ENCODE measurements at regions not wholly inside any gene's neighbourhood (a gene's known extent, or its start where the extent isn't known, plus 50 kb on each side); places are given as distances from the start of the nearest gene placed in this dataset.

DNA sequence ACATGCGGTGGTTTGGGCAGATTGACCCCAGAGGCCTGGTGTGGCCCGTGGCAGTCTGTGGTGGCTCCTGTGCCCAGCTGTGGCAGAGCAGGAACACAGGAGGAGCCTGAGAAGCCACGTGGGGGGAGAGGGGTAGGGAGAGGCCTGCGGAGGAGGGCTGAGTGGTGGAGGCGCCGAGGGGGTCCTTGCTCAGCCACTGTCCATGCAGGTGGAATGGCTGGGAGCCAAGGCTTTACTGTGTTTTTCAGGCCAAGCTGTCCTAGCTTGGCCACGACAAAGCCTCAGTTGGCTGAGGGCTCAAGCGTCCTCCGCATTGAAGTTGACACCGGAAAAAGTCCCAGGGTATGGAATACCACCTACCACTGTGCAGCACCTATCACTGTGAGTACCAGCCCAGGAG lies 107.0 kb downstream of the VEGFA start:
- Mint-ChIP-seq H3K36me3 (ENCODE audit: low read depth) (no peaks in the 10 kb centered on the region), H3K9me3 (no peaks in the 10 kb centered on the region), H3K4me3 (no peak overlapping the region), H3K27ac (no peak overlapping the region), H3K27me3 (ENCODE audit: low read depth) (no peaks in the 10 kb centered on the region), H3K4me1 (ENCODE audit: low read depth) (no peaks in the 10 kb centered on the region)

DNA sequence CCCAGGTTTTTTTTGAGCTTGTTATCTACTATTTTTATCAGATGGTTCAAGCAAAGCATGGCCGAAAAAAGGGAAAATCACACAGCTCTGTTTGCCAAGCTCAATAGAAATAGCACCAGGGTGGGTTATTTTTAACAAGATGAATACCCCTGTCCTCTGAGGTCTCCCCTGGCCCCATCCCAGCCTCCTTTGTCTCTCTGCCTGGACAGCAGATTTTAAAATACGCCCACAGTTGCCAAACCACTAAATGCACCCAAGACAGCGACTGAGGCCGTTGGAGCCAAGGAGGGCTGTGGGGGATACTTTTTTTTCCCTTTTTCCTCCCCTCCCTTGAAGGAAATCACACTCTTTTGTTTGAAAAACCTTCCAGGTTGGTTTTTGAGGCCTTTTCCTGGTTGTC lies 106.6 kb downstream of the VEGFA start:
- Mint-ChIP-seq H3K36me3 (ENCODE audit: low read depth) (no peaks in the 10 kb centered on the region), H3K27me3 (ENCODE audit: low read depth) (no peaks in the 10 kb centered on the region), H3K27ac (no peak overlapping the region), H3K9me3 (no peaks in the 10 kb centered on the region), H3K4me3 (no peak overlapping the region), H3K4me1 (ENCODE audit: low read depth) (no peaks in the 10 kb centered on the region)

DNA sequence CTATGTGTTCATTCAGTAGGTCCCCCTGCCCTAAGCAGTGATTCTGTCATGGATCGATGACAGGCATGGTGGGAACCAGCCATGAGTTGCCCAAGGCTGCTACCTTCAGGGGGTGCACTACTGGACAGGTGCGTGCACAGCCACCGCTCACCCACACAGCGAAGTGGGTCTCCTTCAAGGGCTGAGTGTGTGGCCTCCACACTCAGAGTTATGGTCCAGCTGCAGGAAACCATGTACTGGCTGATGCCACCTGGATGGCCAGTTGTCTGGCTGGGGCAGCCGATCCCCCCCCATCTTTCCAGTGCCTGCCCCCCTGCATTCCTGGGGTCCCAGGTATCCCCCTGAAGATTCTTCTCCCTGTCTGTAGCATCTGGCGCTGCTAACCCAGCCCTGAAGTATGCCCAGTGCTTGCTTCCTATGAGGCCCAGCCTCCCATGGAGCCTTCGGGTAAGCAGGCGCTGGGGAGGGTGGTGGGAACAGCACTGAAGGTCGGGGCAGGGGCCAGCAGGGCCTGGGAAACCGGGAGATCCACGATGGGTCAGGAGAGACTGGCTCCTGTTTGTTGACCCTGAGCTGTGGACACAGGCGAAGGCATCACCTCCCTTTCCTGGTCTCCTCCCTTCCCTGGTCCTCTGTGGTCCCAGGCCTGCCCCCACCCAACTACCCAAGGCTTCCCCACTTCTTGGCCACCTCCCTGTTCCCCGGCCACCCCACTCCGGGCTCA lies 106.0 kb downstream of the VEGFA start:
- Mint-ChIP-seq H3K27ac (no peak overlapping the region), H3K9me3 (no peaks in the 10 kb centered on the region), H3K4me1 (ENCODE audit: low read depth) (no peaks in the 10 kb centered on the region), H3K27me3 (ENCODE audit: low read depth) (no peaks in the 10 kb centered on the region), H3K36me3 (ENCODE audit: low read depth) (no peaks in the 10 kb centered on the region), H3K4me3 (no peak overlapping the region)

DNA sequence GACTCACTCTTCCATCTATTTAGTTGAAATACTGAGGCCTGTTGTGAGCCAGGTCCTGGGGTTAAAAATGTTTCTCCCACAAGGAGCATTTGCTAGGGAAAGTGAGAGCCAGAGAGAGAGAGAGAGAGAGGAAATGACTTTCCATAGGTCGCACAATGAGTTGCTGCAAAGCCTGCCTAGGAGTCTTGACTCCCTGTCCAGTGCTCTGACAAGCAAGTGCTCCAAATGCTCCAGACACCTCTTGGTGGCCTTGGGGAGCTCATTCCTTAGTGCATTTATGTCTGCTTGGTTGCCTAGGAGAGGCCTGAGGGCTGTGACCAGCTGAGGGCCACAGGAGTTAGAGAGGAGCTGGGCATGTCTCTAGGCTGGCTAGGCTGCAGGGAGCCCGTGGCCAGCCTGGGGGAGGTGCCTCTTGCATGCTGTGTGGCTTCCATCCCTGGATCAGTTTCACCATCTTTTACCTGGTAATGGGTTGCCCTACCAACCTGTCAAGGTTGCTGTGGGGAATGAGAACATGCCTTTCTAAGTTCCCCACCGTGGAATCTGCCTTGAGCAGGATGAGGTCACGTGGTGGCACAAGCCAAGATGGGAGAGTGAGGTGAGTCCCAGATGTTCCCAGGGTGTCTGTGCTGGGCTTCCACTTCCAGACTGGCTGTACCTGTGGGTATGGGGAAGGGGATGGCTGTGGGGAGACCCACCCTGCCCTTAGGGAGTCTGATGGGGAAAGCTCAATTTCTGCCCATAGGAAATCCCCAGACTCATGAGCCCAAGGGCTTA lies 105.0 kb downstream of the VEGFA start:
- no peaks in the 10 kb centered on the region for H3K27me3 Mint-ChIP-seq (ENCODE audit: low read depth)
- no peaks in the 10 kb centered on the region for H3K4me1 Mint-ChIP-seq (ENCODE audit: low read depth)
- H3K4me3 Mint-ChIP-seq: no peak overlapping the region
- H3K9me3 Mint-ChIP-seq: no peaks in the 10 kb centered on the region
- no peaks in the 10 kb centered on the region for H3K36me3 Mint-ChIP-seq (ENCODE audit: low read depth)
- no peak overlapping the region for H3K27ac Mint-ChIP-seq

DNA sequence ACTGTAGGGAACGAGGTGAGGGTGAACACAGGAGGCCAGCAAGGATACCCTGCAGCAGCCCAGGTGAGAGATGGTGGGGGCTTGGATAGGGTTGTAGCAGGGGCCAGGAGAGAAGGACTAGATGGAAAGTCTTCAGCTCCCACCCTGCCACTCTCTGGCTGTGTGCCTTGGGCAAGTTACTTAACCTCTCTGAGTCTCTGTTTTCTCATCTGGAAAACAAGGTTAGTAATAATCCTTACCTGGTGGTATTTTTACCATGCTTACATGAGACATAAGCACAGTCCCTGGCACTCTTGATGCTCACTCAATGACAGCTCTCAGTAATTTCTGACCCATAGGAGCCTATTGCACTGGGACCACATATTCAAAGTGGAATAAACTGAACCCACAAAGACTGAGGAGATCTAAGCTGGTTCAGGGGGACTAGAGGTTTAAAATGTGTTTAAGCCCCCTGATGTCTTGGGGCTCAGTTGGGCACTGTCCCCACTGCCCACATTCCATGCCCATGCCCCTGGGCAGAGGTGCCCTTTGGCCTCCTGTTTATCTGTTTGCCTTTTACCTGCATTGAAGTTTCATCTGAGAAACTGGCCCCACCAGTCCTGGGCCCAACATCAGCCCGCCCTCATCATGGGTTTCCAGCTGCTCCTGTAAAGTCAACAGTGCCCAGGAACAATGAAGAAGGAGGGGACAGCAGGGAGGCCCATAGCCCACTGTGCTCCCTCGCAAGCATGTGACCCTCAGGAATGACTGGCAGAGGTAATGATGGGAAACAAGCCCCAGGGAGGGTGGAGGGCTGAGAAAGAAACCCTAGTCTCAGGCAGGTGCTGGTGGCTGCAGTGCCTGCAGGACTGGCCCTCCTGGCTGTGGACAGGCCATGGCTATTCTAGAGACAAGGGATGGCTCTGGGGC lies 104.0 kb downstream of the VEGFA start:
- H3K36me3 Mint-ChIP-seq (ENCODE audit: low read depth): no peaks in the 10 kb centered on the region

DNA sequence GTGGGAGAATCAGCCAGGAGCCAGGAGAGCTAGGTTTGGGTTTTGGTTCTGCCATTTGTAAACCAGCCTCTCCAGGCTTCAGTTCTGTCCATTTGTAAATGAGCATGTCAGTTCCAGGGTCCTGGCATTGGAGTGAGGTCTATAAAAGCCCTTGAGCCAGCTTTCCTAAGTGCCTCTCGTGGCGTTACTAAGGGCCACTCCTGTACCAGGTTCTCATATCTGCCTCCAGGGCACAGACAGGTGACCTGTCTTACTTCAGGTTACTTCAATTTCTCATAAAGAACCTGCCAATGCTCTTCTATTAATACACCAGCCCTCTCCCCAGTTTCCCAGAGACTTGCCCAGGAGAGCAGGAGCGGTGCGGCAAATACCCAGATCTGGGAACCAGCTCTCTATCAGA lies 101.9 kb downstream of the VEGFA start:
- H3K36me3 Mint-ChIP-seq (ENCODE audit: low read depth): no peaks in the 10 kb centered on the region
- no peak overlapping the region for H3K27ac Mint-ChIP-seq
- H3K4me3 Mint-ChIP-seq: no peak overlapping the region
- H3K9me3 Mint-ChIP-seq: no peaks in the 10 kb centered on the region
- H3K4me1 Mint-ChIP-seq (ENCODE audit: low read depth): no peaks in the 10 kb centered on the region
- H3K27me3 Mint-ChIP-seq (ENCODE audit: low read depth): peaks cover 4% of the 10 kb centered on the region

More for the DNA sequence above, 104.0 kb downstream of the VEGFA start:
- H3K27ac Mint-ChIP-seq: no peak overlapping the region
- H3K4me1 Mint-ChIP-seq (ENCODE audit: low read depth): no peaks in the 10 kb centered on the region
- no peak overlapping the region for H3K4me3 Mint-ChIP-seq
- H3K9me3 Mint-ChIP-seq: no peaks in the 10 kb centered on the region
- H3K27me3 Mint-ChIP-seq (ENCODE audit: low read depth): no peaks in the 10 kb centered on the region

DNA sequence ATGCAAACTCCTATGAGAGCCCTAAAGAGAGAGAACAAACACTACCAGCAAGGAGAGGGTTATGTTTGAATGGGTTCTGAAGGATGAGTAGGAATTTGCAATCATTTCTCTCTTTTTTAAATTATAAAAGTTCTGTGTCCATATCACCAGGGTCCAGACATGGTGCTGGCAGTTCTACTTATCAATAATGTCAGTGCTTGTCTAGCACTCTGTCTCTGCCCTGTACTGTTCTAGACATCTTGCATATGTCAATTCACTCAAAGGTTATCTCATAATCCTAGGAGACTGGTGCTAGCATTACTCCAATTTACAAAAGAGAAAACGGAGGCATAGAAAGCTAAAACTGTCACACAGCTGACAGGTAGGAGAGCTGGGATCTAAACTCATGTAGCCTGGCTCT lies 101.3 kb downstream of the VEGFA start:
- Mint-ChIP-seq H3K27ac (no peak overlapping the region), H3K27me3 (ENCODE audit: low read depth) (peaks cover 4% of the 10 kb centered on the region), H3K4me1 (ENCODE audit: low read depth) (no peaks in the 10 kb centered on the region), H3K4me3 (no peak overlapping the region), H3K36me3 (ENCODE audit: low read depth) (no peaks in the 10 kb centered on the region), H3K9me3 (no peaks in the 10 kb centered on the region)

DNA sequence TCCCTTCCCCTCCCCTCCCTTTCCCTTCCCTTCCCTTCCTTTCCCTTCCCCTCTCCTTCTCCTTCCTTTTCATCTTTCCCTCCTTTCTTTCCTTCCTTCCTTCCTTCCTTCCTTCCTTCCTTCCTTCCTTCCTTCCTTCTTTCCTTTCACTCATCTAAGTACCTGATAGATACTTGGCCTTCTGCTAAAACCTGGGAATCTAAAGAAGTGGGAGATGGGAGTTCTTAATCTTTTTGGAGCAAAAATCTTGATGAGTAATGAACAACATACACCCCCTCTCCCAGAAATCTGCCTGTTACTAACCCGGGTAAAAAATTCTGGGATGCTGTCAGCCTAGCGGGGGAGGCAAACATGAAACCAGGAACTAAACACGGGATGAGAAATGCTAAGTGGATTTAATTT lies 100.7 kb downstream of the VEGFA start:
- H3K9me3 Mint-ChIP-seq: no peaks in the 10 kb centered on the region
- H3K36me3 Mint-ChIP-seq (ENCODE audit: low read depth): no peaks in the 10 kb centered on the region
- H3K4me1 Mint-ChIP-seq (ENCODE audit: low read depth): no peaks in the 10 kb centered on the region
- H3K27me3 Mint-ChIP-seq (ENCODE audit: low read depth): peaks cover 4% of the 10 kb centered on the region
- no peak overlapping the region for H3K27ac Mint-ChIP-seq
- no peak overlapping the region for H3K4me3 Mint-ChIP-seq

DNA sequence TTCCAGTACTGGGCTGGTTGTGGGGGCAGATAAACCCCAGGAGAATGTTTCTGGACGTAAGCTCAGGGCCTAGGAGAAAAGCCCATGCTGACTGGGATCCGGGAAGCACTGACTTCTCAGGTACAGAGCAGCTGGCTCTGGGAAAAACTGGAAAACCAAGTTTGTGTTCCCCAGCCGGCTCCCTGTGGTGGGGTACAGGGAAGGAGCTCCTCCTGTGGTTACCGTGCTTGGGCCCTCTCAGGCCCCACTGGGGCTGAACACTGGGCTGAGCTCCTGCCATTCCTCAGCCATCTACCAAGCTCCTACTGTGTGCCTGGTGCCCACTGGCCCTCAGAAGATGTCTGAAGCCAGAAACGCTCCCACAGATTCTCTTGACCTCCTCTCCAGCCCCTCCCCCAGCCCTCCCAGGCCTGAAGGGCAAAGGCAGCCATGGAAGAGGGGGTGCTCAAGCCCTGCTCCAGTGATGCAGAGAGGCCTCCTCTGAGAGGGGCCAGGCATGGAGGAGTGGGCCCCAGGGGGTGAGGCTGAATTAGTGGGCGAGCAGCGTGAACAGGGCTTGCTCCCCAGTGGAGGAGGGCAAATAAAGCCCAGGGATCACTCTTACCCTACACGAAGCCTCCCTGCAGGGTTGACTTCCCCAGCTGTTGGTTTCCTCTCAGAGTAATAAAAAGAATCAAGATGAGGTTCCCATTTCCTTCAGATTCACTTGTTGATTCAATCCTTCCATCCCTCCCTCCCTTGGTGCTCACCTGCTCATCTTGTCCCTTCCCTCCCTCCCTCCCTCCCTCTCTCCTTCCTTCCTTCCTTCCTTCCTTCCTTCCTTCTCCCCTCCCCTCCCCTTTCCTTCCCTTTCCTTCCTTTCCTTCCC lies 100.0 kb downstream of the VEGFA start:
- Mint-ChIP-seq H3K27me3 (ENCODE audit: low read depth) (peaks cover 4% of the 10 kb centered on the region), H3K36me3 (ENCODE audit: low read depth) (no peaks in the 10 kb centered on the region), H3K4me3 (no peak overlapping the region), H3K4me1 (ENCODE audit: low read depth) (no peaks in the 10 kb centered on the region), H3K27ac (no peak overlapping the region), H3K9me3 (no peaks in the 10 kb centered on the region)

DNA sequence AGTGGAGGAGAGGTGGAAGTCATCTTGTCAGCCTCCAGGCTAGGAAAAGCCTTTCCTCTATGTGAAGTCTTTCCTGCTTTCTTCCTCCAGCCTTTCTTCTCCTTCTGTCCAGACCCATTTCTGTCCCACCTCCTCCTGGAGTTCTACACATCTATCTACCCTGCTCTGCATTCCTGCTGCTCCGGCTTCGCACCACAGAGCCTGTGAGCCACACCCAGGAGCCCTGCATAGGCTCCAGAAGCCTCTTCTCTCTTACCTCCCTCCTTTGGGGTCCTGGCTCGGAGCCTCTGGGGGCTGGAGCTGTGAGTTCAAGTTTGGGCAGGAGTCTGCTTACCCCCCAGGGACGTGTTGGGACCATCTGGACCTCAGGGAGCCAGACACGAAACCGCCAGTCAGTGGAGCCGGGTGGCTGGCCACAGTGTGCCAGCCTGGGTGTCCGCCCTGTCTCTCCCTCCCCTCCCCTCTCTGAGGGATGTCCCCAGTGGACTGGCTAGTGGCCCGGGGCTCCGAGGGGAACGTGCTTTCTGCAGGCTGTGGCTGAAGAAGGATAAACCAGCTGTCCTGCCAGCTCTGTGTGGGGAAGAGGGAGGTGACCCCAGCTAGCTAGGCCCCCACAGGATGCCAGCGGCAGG lies 99.2 kb downstream of the VEGFA start:
- Mint-ChIP-seq H3K9me3 (no peaks in the 10 kb centered on the region), H3K4me1 (ENCODE audit: low read depth) (no peaks in the 10 kb centered on the region), H3K36me3 (ENCODE audit: low read depth) (no peaks in the 10 kb centered on the region), H3K27ac (no peak overlapping the region), H3K27me3 (ENCODE audit: low read depth) (peaks cover 4% of the 10 kb centered on the region), H3K4me3 (no peak overlapping the region)

DNA sequence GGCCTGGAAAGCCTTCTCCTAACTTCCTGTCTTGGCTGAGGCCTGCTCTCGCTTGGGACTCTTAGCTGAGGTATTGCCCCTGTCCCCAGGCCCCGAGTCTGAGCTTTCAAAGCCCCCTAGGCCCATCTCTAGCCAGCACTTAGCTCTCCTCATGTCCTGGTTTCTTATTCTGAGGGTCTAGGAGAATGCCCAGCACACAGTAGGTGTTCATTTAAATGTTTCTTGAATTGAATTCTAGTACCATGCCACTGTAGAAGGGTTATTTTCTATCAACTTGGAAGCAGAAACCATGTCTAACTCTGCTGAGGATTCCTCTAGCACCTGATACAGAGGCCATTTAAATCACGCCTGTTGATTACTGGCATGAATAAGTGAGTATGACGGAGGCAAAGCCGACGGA lies 98.5 kb downstream of the VEGFA start:
- no peak overlapping the region for H3K4me3 Mint-ChIP-seq
- H3K4me1 Mint-ChIP-seq (ENCODE audit: low read depth): no peaks in the 10 kb centered on the region
- no peak overlapping the region for H3K27ac Mint-ChIP-seq
- H3K36me3 Mint-ChIP-seq (ENCODE audit: low read depth): no peaks in the 10 kb centered on the region
- H3K9me3 Mint-ChIP-seq: no peaks in the 10 kb centered on the region
- peaks cover 4% of the 10 kb centered on the region for H3K27me3 Mint-ChIP-seq (ENCODE audit: low read depth)

DNA sequence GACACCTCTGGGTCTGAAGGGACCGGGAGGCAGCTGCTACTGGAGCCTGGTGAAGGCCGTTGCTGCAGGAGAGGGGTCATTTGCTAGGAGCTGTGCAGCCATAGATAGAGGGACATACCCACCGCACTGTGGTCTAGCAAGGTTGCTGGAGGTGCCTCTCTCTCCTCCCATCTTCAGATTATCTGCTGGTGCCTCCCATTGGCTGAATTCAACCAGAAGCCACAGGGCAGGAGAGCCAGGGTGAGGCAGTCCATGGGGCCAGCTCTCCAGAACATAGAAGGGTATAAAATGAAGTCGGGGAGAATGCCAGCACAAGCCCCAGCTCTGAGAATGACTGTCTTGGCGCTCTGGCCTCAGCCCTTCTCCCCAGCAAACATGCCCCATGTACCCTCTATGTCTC lies 98.0 kb downstream of the VEGFA start:
- Mint-ChIP-seq H3K4me3 (no peak overlapping the region), H3K9me3 (no peaks in the 10 kb centered on the region), H3K4me1 (ENCODE audit: low read depth) (no peaks in the 10 kb centered on the region), H3K27ac (no peak overlapping the region), H3K27me3 (ENCODE audit: low read depth) (peaks cover 4% of the 10 kb centered on the region), H3K36me3 (ENCODE audit: low read depth) (no peaks in the 10 kb centered on the region)

DNA sequence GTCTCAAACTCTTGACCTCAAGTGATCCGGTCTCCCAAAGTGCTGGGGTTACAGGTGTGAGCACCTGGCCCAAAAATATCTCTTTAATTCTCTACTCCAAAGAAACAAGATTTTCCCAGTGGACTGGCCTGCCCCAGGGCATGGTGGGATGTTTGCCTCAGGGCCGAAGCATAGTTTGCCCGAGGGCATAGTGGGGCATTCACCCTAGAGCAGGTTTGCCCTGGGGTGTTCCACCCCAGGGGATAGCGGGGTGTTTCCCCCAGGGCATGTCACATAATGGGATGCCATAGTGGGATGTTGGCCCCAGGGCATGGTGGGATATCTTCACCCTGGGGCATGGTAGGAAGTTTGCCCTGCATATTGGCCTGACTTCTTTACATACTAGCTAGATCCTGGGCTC lies 97.2 kb downstream of the VEGFA start:
- Mint-ChIP-seq H3K9me3 (no peaks in the 10 kb centered on the region), H3K27me3 (ENCODE audit: low read depth) (peaks cover 4% of the 10 kb centered on the region), H3K4me3 (no peak overlapping the region), H3K36me3 (ENCODE audit: low read depth) (no peaks in the 10 kb centered on the region), H3K4me1 (ENCODE audit: low read depth) (no peaks in the 10 kb centered on the region), H3K27ac (no peak overlapping the region)

Measured in T-helper 1 cell treated with Interleukin-12 subunit alpha and Interleukin-12 subunit beta and Interleukin-4 antibody, amounts not matched to agents 30 μg/mL and 1 μg/mL, for 36 hours (primary cell).